HG03342 (cell line): ENCODE measurements at regions not wholly inside any gene's neighbourhood (a gene's known extent, or its start where the extent isn't known, plus 50 kb on each side); places are given as distances from the start of the nearest gene placed in this dataset.

Source experiments
- ATAC-seq: cut with Tn5 transposase; IDR thresholded peaks from one replicate; pipeline ENCODE4 v1.9.1; 2021; ENCODE audit warnings: mild to moderate bottlenecking, moderate library complexity; ENCODE audit not compliant: unreplicated experiment

- no peak for ATAC-seq
These were observed 50.4 kb upstream of the PPM1B start for GRCh38 chr2:44118257-44118656.
